Vagina (tissue), 2 donors: ENCODE measurements at regions not wholly inside any gene's neighbourhood (a gene's known extent, or its start where the extent isn't known, plus 50 kb on each side); places are given as distances from the start of the nearest gene placed in this dataset.

Experiments used
- DNase-seq, 2 donors: peaks; one replicate each; pipeline ENCODE4 v3.0.0-alpha.2; 2017; ENCODE audit errors: extremely low spot score in 2 of 2
- H3K27ac ChIP-seq: fragments of 200-600 bp; sonication (generic); one replicate; pipeline ENCODE4 v1.5.1; 2019
- H3K27me3 ChIP-seq: fragments of 200-600 bp; sonication (generic); one replicate; pipeline ENCODE4 v1.5.1; 2019
- H3K36me3 ChIP-seq, 2 donors: fragments of 200-600 bp; sonication (generic); one replicate each; pipeline ENCODE4 v1.5.1; 2017 to 2019
- H3K4me1 ChIP-seq: fragments of 200-600 bp; sonication (generic); one replicate; pipeline ENCODE4 v1.5.1; 2019
- H3K4me3 ChIP-seq, 2 donors: fragments of 200-600 bp; sonication (generic); 1 replicate in 1 of 2; 2 replicates in 1 of 2; pipeline ENCODE4 v1.5.1; 2016 to 2019
- H3K9me3 ChIP-seq: fragments of 200-600 bp; sonication (generic); one replicate; pipeline ENCODE4 v1.5.1; 2019
- POLR2A ChIP-seq, 2 donors: fragments of 450-650 bp; IDR thresholded peaks; one replicate each; pipeline ENCODE4 v1.6.1; 2017; ENCODE audit warnings: antibody characterized with exemption in 2 of 2, mild to moderate bottlenecking in 2 of 2, moderate library complexity in 2 of 2
- POLR2AphosphoS5 ChIP-seq, 2 donors: sonication (generic); formaldehyde crosslinking; IDR thresholded peaks; one replicate each; pipeline ENCODE4 v1.9.0; 2017; ENCODE audit warnings: antibody characterized with exemption in 2 of 2, mild to moderate bottlenecking in 2 of 2, low read depth in 1 of 2; ENCODE audit not compliant: insufficient read depth in 1 of 2
- intact Hi-C: fragments of 100-400 bp; cut with DNase I; formaldehyde crosslinking; loops from one replicate; pipeline ENCODE4 v1.15.1; 2023
- TF ChIP-seq, protein P1 (sequence below), 3 experiments: fragments of 450-650 bp in 2 of 3; fragments of 200-600 bp in 1 of 3; sonication (generic) in 1 of 3; IDR thresholded peaks; one replicate each; pipeline ENCODE4 v1.5.1; 2017 to 2019; ENCODE audit warnings: antibody characterized with exemption in 3 of 3, mild to moderate bottlenecking in 2 of 3, moderate library complexity in 2 of 3

DNA sequence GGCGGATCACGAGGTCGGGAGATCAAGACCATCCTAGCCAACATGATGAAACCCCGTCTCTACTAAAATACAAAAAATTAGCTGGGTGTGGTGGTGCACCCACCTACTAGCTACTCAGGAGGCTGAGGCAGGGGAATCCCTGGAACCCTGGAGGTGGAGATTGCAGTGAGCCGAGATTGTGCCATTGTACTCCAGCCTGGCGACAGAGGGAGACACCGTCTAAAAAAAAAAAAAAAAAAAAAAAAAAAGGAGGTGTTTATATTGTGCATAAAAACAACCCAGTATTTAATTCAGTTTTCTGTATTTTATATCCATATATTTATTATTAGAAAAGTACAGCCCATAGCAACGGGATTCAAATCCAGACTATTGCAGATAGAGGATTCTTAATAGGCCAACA lies 129.1 kb upstream of the SOX2 start:
- Histone ChIP-seq H3K9me3 (no peaks in the 10 kb centered on the region), H3K4me3 (no peak overlapping the region), H3K27me3 (no peaks in the 10 kb centered on the region), H3K27ac (no peak overlapping the region), H3K4me1 (no peaks in the 10 kb centered on the region), H3K36me3 (no peaks in the 10 kb centered on the region)
- TF ChIP-seq, protein P1, sequence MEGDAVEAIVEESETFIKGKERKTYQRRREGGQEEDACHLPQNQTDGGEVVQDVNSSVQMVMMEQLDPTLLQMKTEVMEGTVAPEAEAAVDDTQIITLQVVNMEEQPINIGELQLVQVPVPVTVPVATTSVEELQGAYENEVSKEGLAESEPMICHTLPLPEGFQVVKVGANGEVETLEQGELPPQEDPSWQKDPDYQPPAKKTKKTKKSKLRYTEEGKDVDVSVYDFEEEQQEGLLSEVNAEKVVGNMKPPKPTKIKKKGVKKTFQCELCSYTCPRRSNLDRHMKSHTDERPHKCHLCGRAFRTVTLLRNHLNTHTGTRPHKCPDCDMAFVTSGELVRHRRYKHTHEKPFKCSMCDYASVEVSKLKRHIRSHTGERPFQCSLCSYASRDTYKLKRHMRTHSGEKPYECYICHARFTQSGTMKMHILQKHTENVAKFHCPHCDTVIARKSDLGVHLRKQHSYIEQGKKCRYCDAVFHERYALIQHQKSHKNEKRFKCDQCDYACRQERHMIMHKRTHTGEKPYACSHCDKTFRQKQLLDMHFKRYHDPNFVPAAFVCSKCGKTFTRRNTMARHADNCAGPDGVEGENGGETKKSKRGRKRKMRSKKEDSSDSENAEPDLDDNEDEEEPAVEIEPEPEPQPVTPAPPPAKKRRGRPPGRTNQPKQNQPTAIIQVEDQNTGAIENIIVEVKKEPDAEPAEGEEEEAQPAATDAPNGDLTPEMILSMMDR (IDR thresholded peaks at IDR 0.05) = no peak
- TF ChIP-seq POLR2A (IDR thresholded peaks at IDR 0.05) (no peak), POLR2AphosphoS5 (IDR thresholded peaks at IDR 0.05; ENCODE audit: insufficient read depth in 1 of 2, low read depth in 1 of 2) (no peak)
- intact Hi-C loops = no loop called here
- DNase-seq = no peak

DNA sequence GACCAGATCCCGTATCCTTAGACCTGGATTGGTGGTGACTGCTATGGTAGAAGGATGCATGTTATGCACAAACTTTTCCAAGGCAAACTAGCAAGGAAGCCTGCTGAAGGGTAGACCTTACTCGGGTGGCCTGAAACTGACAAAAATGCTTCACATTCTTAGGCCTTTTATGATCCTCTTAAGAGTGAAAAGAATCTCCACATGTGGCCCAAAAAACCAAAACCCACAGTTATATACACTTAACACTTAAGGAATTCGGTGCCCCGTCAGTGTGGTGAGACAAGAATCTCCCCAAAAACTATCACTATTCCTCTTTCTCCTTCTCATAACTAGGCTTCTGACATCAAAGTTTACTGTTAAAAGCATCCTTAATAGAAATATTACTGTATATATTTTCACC lies 130.1 kb upstream of the SOX2 start:
- Histone ChIP-seq H3K4me3 (no peak overlapping the region), H3K9me3 (no peaks in the 10 kb centered on the region), H3K27me3 (no peaks in the 10 kb centered on the region), H3K27ac (no peak overlapping the region), H3K4me1 (no peaks in the 10 kb centered on the region), H3K36me3 (no peaks in the 10 kb centered on the region)
- TF ChIP-seq, protein P1 (IDR thresholded peaks at IDR 0.05) = no peak
- TF ChIP-seq POLR2AphosphoS5 (IDR thresholded peaks at IDR 0.05; ENCODE audit: insufficient read depth in 1 of 2, low read depth in 1 of 2) (no peak), POLR2A (IDR thresholded peaks at IDR 0.05) (no peak)
- DNase-seq = no peak
- intact Hi-C loops = no loop called here

DNA sequence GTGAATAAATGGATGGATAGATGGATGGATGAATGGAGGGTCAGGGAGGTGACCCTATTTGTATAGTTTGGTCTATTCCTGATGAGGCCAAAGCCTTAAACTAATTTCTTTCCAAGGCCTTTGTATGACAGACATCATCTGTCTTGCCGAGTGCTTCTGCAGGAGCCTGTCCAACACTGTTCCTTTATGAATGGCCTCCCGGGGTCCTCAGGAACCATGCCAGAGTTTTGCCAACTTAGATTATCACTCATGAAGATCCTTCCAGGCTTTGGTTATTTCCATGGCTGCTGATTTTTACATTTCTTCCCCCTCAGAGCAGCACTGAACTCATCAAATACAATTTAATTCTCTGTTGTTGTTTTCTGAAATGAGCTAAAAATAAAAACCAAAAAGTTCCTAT lies 133.0 kb upstream of the SOX2 start:
- intact Hi-C loops = no loop called here
- Histone ChIP-seq H3K4me3 (no peak overlapping the region), H3K27me3 (no peaks in the 10 kb centered on the region), H3K9me3 (no peaks in the 10 kb centered on the region), H3K36me3 (no peaks in the 10 kb centered on the region), H3K4me1 (no peaks in the 10 kb centered on the region), H3K27ac (no peak overlapping the region)
- TF ChIP-seq POLR2AphosphoS5 (IDR thresholded peaks at IDR 0.05; ENCODE audit: insufficient read depth in 1 of 2, low read depth in 1 of 2) (no peak), POLR2A (IDR thresholded peaks at IDR 0.05) (no peak)
- TF ChIP-seq, protein P1 (IDR thresholded peaks at IDR 0.05) = no peak
- no peak for DNase-seq

DNA sequence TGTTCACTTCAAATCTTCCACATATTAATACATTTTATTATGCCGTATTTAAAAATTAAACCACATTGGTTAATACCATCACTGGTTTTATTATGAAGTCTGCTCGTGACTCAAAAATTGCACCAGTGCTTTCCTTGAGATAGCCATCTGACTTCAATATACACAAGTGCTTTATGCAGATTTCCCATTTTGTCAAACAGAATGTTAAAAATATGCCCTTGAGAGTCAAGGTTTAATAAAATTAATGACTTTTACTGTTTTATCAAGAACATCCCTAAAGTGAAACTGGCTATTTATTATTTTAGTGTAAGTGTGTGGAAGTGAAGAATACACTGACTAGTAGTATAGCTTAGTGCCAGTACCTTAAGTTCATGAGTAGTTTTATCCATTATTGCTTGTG lies 139.3 kb upstream of the SOX2 start:
- intact Hi-C loops = no loop called here
- Histone ChIP-seq H3K9me3 (no peaks in the 10 kb centered on the region), H3K27me3 (no peaks in the 10 kb centered on the region), H3K36me3 (no peaks in the 10 kb centered on the region), H3K4me3 (no peak overlapping the region), H3K27ac (no peak overlapping the region), H3K4me1 (no peaks in the 10 kb centered on the region)
- TF ChIP-seq POLR2A (IDR thresholded peaks at IDR 0.05) = no peak
- TF ChIP-seq POLR2AphosphoS5 (IDR thresholded peaks at IDR 0.05; ENCODE audit: insufficient read depth in 1 of 2, low read depth in 1 of 2) = no peak
- TF ChIP-seq, protein P1 (IDR thresholded peaks at IDR 0.05) = no peak
- no peak for DNase-seq

DNA sequence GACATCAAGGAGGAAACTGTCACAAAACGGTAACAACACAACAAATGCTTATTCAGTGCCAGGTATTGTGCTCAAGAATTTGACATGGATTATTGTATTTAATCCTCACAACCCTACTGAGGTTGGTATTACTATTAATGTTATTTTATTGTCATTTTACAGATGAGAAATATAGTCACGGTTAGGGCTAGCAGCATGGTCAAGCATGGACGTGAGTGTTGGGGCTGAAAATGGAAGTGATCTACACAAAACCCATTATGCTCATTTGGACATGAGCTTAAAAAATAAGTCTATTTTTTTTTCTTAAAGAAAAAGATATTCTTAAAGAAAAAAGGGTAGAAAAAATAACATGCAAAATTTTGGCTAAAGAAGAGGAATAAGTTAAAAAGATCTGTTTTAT lies 141.3 kb upstream of the SOX2 start:
- intact Hi-C loops = no loop called here
- H3K4me1 ChIP-seq = no peaks in the 10 kb centered on the region
- H3K36me3 ChIP-seq = no peaks in the 10 kb centered on the region
- H3K27me3 ChIP-seq = no peaks in the 10 kb centered on the region
- no peak for DNase-seq
- TF ChIP-seq POLR2AphosphoS5 (IDR thresholded peaks at IDR 0.05; ENCODE audit: insufficient read depth in 1 of 2, low read depth in 1 of 2) (no peak), POLR2A (IDR thresholded peaks at IDR 0.05) (no peak)
- TF ChIP-seq, protein P1 (IDR thresholded peaks at IDR 0.05) = no peak
- H3K4me3 ChIP-seq = no peak overlapping the region
- no peak overlapping the region for H3K27ac ChIP-seq
- no peaks in the 10 kb centered on the region for H3K9me3 ChIP-seq
